H1 (cell line): ENCODE measurements at regions not wholly inside any gene's neighbourhood (a gene's known extent, or its start where the extent isn't known, plus 50 kb on each side); places are given as distances from the start of the nearest gene placed in this dataset.
A peak's percentile ranks its signal among the peaks of the same experiment; 100 is the strongest.

Source experiments
- CTCF ChIA-PET: fragments of 300-600 bp; sonication (Branson Sonifier 250); formaldehyde crosslinking; loops from one replicate; lab custom pipeline; 2021; ENCODE audit not compliant: partially characterized antibody; lab: Charles Lee
- POLR2A ChIA-PET: fragments of 300-600 bp; sonication (Branson Sonifier 250); formaldehyde crosslinking; loops from one replicate; lab custom pipeline; 2021; ENCODE audit warnings: inconsistent platforms; ENCODE audit not compliant: partially characterized antibody; lab: Charles Lee
- DNase-seq, 2 experiments: peaks; one replicate each; pipeline versions ENCODE4 v3.0.0 to v3.0.0-alpha.2; 2010 to 2022; ENCODE audit warnings: low spot score in 2 of 2, low read depth in 1 of 2, mixed read lengths in 1 of 2
- FAIRE-seq: peaks from 2 replicates; lab custom pipeline; 2011; peaks lifted over from hg19 to GRCh38; lab: Jason Lieb, UNC
- H2AFZ ChIP-seq: 2 replicates; pipeline ENCODE4 v1.8.1; 2012; ENCODE audit warnings: low read length, inconsistent platforms
- H2AK5ac ChIP-seq: 2 replicates; pipeline ENCODE4 v1.6.1; 2013; ENCODE audit warnings: low read depth, low read length
- H2BK120ac ChIP-seq: replicated peaks from 2 replicates; pipeline ENCODE3; 2013; ENCODE audit warnings: low read depth, low read length, inconsistent platforms
- H2BK12ac ChIP-seq: 2 replicates; pipeline ENCODE4 v1.6.1; 2013; ENCODE audit warnings: low read depth, low read length
- H2BK15ac ChIP-seq: 2 replicates; pipeline ENCODE4 v1.6.1; 2013; ENCODE audit warnings: low read length
- H2BK20ac ChIP-seq: 2 replicates; pipeline ENCODE4 v1.6.1; 2013; ENCODE audit warnings: low read length
- H2BK5ac ChIP-seq: 2 replicates; pipeline ENCODE4 v1.6.1; 2013; ENCODE audit warnings: low read depth, low read length
- H3K14ac ChIP-seq: 2 replicates; pipeline ENCODE4 v1.6.1; 2013; ENCODE audit warnings: inconsistent platforms; ENCODE audit not compliant: insufficient read length
- H3K18ac ChIP-seq: 2 replicates; pipeline ENCODE4 v1.6.1; 2013; ENCODE audit warnings: low read length; ENCODE audit errors: extremely low read depth
- H3K23ac ChIP-seq: 2 replicates; pipeline ENCODE4 v1.6.1; 2013; ENCODE audit warnings: inconsistent platforms; ENCODE audit not compliant: insufficient read length
- H3K23me2 ChIP-seq: 2 replicates; pipeline ENCODE4 v1.6.1; 2013; ENCODE audit warnings: low read depth, low read length
- H3K27ac ChIP-seq: 2 replicates; pipeline ENCODE4 v1.6.1; 2011; ENCODE audit warnings: low read depth, low read length, inconsistent platforms
- H3K27me3 ChIP-seq, 4 experiments: replicated peaks in 1 of 4; 1 replicate in 1 of 4; 2 replicates in 3 of 4; pipeline versions ENCODE4 v1.6.1 to v1.8.1; 2011 to 2013; ENCODE audit warnings: low read length in 3 of 4, mild to moderate bottlenecking in 3 of 4, inconsistent platforms in 2 of 4, mixed read lengths in 2 of 4, moderate library complexity in 1 of 4; ENCODE audit not compliant: control insufficient read depth in 3 of 4, insufficient read depth in 3 of 4; ENCODE audit errors: extremely low read depth in 1 of 4
- H3K36me3 ChIP-seq, 4 experiments: 2 replicates each; pipeline versions ENCODE4 v1.6.1 to v1.8.1; 2011 to 2013; ENCODE audit warnings: mild to moderate bottlenecking in 4 of 4, low read length in 3 of 4, moderate library complexity in 2 of 4, control low read depth in 1 of 4, inconsistent platforms in 1 of 4; ENCODE audit not compliant: insufficient read depth in 4 of 4, control insufficient read depth in 2 of 4
- H3K4ac ChIP-seq: replicated peaks from 2 replicates; pipeline ENCODE3; 2013; ENCODE audit warnings: low read length, low read depth, mixed read lengths, inconsistent platforms; ENCODE audit not compliant: insufficient read length
- H3K4me1 ChIP-seq, 4 experiments: replicated peaks in 1 of 4; 1 replicate in 1 of 4; 2 replicates in 3 of 4; pipeline versions ENCODE4 v1.6.1 to v1.8.1; 2011 to 2013; ENCODE audit warnings: low read length in 3 of 4, inconsistent platforms in 2 of 4, mixed read lengths in 1 of 4; ENCODE audit not compliant: insufficient read depth in 4 of 4, control insufficient read depth in 3 of 4
- H3K4me2 ChIP-seq, 2 experiments: 2 replicates each; pipeline versions ENCODE4 v1.6.1 to v1.8.1; 2011 to 2013; ENCODE audit warnings: low read depth in 2 of 2, low read length in 2 of 2, control low read depth in 1 of 2, inconsistent platforms in 1 of 2, mild to moderate bottlenecking in 1 of 2; ENCODE audit not compliant: insufficient read depth in 1 of 2
- H3K4me3 ChIP-seq, 4 experiments: fragments of 200-600, 300-600 bp in 1 of 4; sonication (generic), shearing (Covaris generic), sonication (Bioruptor Twin) in 1 of 4; 2 replicates each; pipeline versions ENCODE4 v1.5.1 to v1.8.1; 2011 to 2016; ENCODE audit warnings: low read length in 4 of 4, low read depth in 3 of 4, control low read depth in 2 of 4, inconsistent platforms in 2 of 4, mild to moderate bottlenecking in 2 of 4, mixed read lengths in 1 of 4, moderate library complexity in 1 of 4; ENCODE audit not compliant: insufficient read depth in 2 of 4; ENCODE audit errors: extremely low read depth in 1 of 4
- H3K56ac ChIP-seq: replicated peaks from 2 replicates; pipeline ENCODE3; 2013; ENCODE audit warnings: low read depth, mild to moderate bottlenecking, mixed read lengths, low read length, inconsistent platforms; ENCODE audit not compliant: insufficient read length
- H3K79me1 ChIP-seq: 2 replicates; pipeline ENCODE4 v1.6.1; 2013; ENCODE audit warnings: low read depth, low read length, control low read depth
- H3K79me2 ChIP-seq, 2 experiments: 2 replicates each; pipeline versions ENCODE4 v1.6.1 to v1.8.1; 2012 to 2013; ENCODE audit warnings: low read length in 2 of 2, mild to moderate bottlenecking in 2 of 2, inconsistent platforms in 1 of 2; ENCODE audit not compliant: insufficient read depth in 2 of 2, control insufficient read depth in 1 of 2
- H3K9ac ChIP-seq, 4 experiments: replicated peaks in 1 of 4; 1 replicate in 1 of 4; 2 replicates in 3 of 4; pipeline versions ENCODE4 v1.6.1 to v1.8.1; 2011 to 2013; ENCODE audit warnings: low read depth in 3 of 4, low read length in 3 of 4, control low read depth in 2 of 4, mild to moderate bottlenecking in 2 of 4, moderate library complexity in 2 of 4, inconsistent platforms in 1 of 4; ENCODE audit errors: extremely low read depth in 1 of 4
- H3K9me3 ChIP-seq, 2 experiments: 2 replicates each; pipeline versions ENCODE4 v1.6.1 to v1.8.1; 2012 to 2013; ENCODE audit warnings: mild to moderate bottlenecking in 2 of 2, moderate library complexity in 2 of 2, control low read depth in 1 of 2, inconsistent platforms in 1 of 2, low read depth in 1 of 2, low read length in 1 of 2, mixed read lengths in 1 of 2; ENCODE audit not compliant: insufficient read depth in 2 of 2
- H4K20me1 ChIP-seq, 2 experiments: replicated peaks in 1 of 2; 2 replicates each; pipeline versions ENCODE3 to v1.8.1; 2011 to 2013; ENCODE audit warnings: inconsistent platforms in 2 of 2, low read length in 2 of 2, mild to moderate bottlenecking in 1 of 2; ENCODE audit not compliant: insufficient read depth in 2 of 2, control insufficient read depth in 1 of 2
- H4K5ac ChIP-seq: 2 replicates; pipeline ENCODE4 v1.6.1; 2013; ENCODE audit warnings: low read length, low read depth, mixed read lengths, inconsistent platforms; ENCODE audit not compliant: insufficient read length
- H4K8ac ChIP-seq: 2 replicates; pipeline ENCODE4 v1.8.0; 2013; ENCODE audit warnings: mild to moderate bottlenecking, moderate library complexity, low read length, inconsistent platforms; ENCODE audit not compliant: insufficient read depth; ENCODE audit errors: extremely low read depth
- H4K91ac ChIP-seq: replicated peaks from 2 replicates; pipeline ENCODE3; 2013; ENCODE audit warnings: low read length, mixed read lengths, inconsistent platforms; ENCODE audit not compliant: insufficient read length
- BRCA1 ChIP-seq: IDR thresholded peaks from 2 replicates; pipeline ENCODE4 v1.6.1; 2012; ENCODE audit warnings: low read depth, low read length, improper control_type of control experiment
- RAD21 ChIP-seq, 2 experiments: IDR thresholded peaks in 1 of 2; conservative IDR thresholded peaks in 1 of 2; 2 replicates each; pipeline ENCODE4 v1.6.1; 2011; ENCODE audit warnings: low read depth in 2 of 2, low read length in 2 of 2, improper control_type of control experiment in 1 of 2, inconsistent platforms in 1 of 2, mild to moderate bottlenecking in 1 of 2, moderate library complexity in 1 of 2
- WGBS, 2 experiments: shearing (Covaris generic) in 1 of 2; methylation state at CpG; one replicate each; pipeline versions ENCODE4 v1.1.6 to v1.1.7; 2013 to 2015; ENCODE audit warnings: low lambda C conversion rate in 2 of 2, mixed read lengths in 2 of 2, inconsistent platforms in 1 of 2, low coverage in 1 of 2, missing lambda C conversion rate in 1 of 2; ENCODE audit not compliant: insufficient replicate concordance in 2 of 2, insufficient coverage in 1 of 2, insufficient read length in 1 of 2; ENCODE audit errors: extremely low coverage in 1 of 2, missing lambda C conversion rate in 1 of 2; 5-methylcytosine and 5-hydroxymethylcytosine counted together

- Histone ChIP-seq H2BK15ac (no peak overlapping the region), H3K18ac (no peak overlapping the region), H3K36me3 (no peaks in the 10 kb centered on the region), H3K9me3 (no peaks in the 10 kb centered on the region), H4K5ac (no peak overlapping the region), H2BK20ac (no peak overlapping the region), H2AK5ac (no peak overlapping the region), H3K27ac (no peak overlapping the region), H3K4ac (no peak overlapping the region), H3K79me2 (no peaks in the 10 kb centered on the region), H3K27me3 (no peaks in the 10 kb centered on the region), H3K4me3 (no peak overlapping the region), H4K20me1 (no peaks in the 10 kb centered on the region), H3K9ac (no peak overlapping the region), H3K14ac (no peak overlapping the region), H3K4me1 (peaks cover 0 to 3% (median 0%) of the 10 kb centered on the region in 4 experiments; a peak in 2 of 7 replicates), H4K8ac (no peak overlapping the region), H3K56ac (no peak overlapping the region), H3K4me2 (no peak overlapping the region), H3K79me1 (no peaks in the 10 kb centered on the region), H2BK120ac (no peak overlapping the region), H4K91ac (no peak overlapping the region), H2BK5ac (no peak overlapping the region), H2BK12ac (no peak overlapping the region), H3K23me2 (peaks cover 4% of the 10 kb centered on the region; the same call in 1 of the 2 replicates), H2AFZ (no peak overlapping the region), H3K23ac (no peak overlapping the region)
- no peak for FAIRE-seq
- no peak for TF ChIP-seq BRCA1
- peak in 1 of 2 experiments; percentile 5; a peak in 1 of 4 replicates for TF ChIP-seq RAD21 (IDR thresholded peaks at IDR 0.05 in 1 of 2, conservative IDR thresholded peaks at IDR 0.05 in 1 of 2; ENCODE audit: low read depth in 2 of 2, low read length in 2 of 2)
- ChIA-PET CTCF (no interaction called here), POLR2A (no interaction called here)
- no peak for DNase-seq
- WGBS, 2 experiments, result 50% methylated on average over 3 of the region's 3 CpGs; no CpG with 5 or more reads in 1 of the 2 experiments
These were observed 442.9 kb downstream of the FOXO1 start for GRCh38 chr13:40223585-40223984.
